HG03159 (cell line): ENCODE measurements at regions not wholly inside any gene's neighbourhood (a gene's known extent, or its start where the extent isn't known, plus 50 kb on each side); places are given as distances from the start of the nearest gene placed in this dataset.

Experiments
- ATAC-seq: cut with Tn5 transposase; IDR thresholded peaks from one replicate; pipeline ENCODE4 v1.9.1; 2021; ENCODE audit warnings: mild to moderate bottlenecking, moderate library complexity; ENCODE audit not compliant: unreplicated experiment

DNA sequence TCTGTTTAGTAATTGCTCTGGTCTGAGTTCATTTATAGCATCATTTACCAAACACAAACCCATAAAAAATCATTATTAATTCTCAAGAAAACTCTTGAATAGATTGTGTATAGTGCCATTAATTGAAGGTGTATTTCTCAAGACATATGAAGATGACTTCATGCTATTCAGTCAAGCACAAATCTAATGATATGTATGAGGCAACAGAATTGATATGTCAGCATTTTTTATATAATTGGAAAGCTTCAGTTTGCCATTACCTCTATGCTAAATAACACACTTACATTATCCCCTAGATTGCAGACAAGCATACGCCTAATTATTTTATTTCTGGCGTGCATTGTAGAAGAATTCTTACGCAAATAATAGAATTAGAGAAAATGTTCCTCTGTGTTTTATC is 461.8 kb downstream of the PDHA2 start:
- no peak for ATAC-seq

DNA sequence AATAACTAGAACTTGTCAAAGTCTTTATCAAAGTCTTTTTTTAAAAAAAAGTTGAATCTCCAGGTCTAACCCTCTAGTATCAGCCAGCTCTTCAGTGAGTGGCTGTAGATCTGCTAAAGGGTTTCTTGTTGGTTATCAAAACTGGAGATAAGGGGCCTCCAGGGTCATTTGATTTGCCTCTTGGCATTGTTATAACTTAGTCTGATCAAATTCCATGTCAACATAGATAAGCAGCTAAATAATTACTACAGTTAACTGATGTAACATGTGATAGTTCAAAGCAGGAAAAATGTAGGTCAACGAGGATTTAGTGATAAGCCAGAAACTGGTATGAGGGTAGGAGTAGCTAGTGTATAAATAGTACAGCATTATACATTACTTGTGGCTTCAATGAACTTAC is 465.1 kb downstream of the PDHA2 start:
- ATAC-seq: no peak

DNA sequence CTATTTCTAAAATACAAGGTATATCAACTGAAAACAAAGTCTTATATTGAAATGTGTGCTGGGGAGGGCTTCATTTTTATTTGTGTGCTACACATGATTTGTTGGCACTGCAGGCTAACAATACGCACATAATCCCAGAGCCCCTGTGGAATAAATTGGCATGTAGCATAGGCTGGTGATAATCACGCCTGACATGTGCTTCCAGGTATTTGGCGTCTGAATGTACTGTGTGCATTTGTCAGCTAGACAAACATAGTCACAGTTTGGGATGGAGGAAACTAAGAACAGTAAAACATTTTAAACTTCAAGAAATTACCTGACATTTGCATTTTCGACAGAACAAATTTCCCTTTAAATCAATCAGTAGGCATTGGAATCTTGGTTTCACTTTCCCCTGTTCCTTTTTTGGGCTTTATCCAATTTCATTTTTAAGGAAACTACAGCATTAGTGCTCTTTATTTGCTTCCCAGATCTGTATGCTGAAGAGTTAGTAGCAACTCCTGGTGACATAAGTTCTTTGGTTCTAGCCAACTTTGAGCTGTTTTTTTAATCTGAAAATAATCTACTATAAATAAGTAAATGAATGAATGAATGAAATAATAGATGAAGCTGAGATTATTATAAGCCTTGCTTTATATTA is 472.3 kb downstream of the PDHA2 start:
- no peak for ATAC-seq

DNA sequence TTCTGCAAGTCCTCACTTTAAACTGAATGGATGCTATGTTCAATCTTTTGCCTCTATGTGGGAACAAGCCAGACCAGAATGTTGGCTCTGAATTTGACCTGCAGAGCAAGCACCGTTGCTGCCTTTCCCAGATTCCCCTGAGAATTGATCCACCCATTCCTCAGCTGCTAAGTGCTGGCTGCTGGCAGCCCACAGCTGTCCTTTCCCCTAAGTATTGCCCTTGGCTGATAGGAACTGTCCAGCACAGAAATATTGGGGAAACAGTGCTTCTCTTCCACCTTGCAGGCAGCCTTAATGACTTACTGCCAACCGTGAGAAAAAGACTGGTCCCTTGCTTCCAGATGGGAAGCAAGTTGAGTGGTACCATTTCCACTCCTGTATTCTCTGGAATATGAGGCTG is 475.9 kb downstream of the PDHA2 start:
- ATAC-seq: no peak

DNA sequence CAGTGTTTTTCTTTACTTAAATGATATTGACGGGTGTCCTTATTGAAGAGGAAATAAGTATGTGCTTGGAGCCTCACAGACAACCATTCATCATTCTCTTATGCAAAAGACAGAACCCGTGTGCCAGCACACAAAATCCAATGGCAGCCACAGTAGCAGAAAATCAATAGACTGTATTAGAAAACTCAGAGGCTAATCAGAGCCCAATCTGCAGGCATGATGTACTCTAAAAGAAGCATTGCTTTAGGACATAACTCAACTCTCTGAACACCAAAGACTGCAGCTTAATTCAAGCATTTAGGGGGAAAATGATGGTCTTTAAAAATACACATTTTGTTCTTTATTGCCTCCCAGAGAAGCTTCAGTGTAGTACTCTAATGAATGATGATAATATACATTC is 476.9 kb downstream of the PDHA2 start:
- ATAC-seq: no peak

DNA sequence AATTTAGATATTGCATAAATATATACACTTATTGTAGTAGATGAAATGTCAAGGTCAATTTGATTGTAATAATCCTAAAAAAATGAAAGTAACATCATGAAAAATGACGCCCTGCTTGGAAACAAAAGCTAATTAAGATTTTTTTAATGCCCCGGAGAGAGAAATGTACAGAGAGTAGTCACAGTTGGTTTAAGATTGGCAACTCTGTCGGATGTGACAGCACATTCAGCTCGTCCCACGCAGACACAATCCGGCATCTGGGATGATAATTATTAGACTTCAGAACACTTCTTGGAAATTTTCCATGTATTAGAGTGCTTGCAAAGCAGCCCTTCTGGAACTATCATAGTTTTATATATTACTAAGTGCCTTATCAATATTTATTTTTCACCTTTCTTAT is 478.0 kb downstream of the PDHA2 start:
- no peak for ATAC-seq

DNA sequence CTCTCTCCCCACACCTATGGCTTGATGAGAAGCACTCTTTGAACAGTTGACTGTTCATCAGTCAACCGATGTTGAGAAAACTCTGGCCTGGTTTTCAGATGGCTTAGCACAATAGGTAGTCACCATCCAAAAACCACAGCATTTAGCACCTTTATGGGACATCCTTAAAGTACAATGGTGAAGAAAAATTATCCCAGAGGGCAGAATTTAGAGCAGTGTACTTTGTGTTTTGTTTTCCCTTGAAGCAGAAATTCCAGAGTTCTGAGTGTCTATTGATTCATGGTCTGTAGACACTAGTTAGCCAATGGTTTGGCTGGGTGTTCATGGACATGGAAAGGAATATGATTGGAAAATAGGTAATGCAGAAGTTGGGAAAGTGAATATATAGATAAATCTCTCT is 487.0 kb downstream of the PDHA2 start:
- no peak for ATAC-seq

DNA sequence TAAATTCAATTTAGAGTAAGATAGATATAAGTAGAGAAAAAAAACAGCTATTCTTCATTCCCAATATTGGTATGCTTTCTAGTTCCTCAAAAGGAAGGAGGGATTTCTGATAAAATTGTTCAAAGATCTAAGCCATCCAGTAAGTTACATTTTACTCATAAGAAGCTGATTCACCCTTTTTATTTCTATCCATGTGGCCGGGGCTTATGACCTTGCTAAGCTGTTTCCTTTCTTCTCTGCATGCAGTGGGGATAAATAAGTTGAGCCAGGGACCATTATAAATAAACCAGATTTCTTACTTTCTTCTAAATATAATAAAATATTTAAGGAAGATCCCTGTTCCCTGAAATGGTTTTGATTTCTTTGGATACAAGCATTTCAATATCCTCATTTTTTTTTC is 502.3 kb downstream of the PDHA2 start:
- no peak for ATAC-seq

DNA sequence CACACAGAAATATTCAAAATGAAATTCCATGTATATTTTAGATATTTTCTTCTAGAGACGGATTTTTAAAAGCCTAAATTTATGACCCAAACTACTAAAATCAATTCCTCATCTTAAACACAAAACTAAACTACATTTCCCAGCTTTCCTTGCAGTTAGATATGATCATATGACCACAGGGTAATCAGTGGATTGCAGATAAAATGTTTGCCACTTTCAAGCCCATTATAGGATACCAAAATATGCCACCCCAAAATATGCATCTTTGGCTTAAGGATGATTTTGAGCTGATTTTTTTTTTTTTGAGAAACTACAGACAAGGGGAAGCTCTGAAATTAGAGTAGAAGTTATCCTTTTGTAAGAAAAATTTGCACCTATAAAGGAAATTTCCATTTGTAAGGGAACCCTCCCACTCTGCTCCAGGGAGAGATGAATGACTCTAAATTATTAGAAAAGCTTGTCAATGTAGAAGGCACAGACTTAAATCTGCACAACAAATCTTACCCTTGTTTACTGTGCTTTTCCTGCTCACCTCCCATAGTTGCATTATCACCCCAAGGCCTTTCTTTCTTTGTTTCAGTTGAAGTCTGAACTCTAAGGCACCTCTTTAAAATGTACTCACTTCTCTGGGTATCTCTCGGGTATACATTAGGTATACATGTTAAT is 503.0 kb downstream of the PDHA2 start:
- no peak for ATAC-seq

DNA sequence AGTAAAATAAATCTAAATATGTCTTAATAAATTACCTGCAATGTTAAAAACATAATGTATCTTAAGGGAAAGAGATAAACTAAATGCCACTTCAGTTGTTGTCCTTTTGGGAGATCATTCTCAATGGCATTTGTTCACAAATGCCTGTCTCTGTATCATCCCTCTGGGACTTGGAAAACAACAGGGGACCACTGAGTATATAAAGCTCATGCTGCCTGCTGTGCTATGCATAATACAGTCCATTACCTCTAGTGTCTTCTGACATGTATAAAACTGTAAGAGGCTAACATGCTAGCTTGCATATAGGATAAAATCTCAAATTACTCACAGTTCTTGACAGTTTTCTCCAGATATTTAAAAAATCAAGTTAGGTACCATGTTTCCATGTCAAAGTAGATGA is 503.9 kb downstream of the PDHA2 start:
- ATAC-seq: no peak

DNA sequence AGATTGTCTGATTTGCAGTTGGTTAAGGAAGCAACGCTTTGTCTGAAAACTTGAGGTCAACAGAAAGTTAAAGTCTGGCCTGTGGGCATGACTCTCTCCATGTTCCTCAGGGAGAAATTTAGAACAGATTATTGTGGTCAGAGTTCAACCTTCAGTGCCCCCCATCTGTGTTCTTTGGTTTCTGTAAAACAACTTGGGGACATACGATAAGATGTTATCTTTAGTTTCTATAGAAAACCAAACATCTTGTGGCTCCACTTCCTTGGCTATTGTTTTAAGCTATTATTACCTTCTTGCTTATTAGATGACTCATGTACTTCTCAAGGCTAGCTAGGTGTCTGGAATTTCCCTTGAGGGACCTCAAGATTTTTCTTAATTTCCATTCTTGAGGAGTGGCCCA is 507.7 kb downstream of the PDHA2 start:
- ATAC-seq: no peak

DNA sequence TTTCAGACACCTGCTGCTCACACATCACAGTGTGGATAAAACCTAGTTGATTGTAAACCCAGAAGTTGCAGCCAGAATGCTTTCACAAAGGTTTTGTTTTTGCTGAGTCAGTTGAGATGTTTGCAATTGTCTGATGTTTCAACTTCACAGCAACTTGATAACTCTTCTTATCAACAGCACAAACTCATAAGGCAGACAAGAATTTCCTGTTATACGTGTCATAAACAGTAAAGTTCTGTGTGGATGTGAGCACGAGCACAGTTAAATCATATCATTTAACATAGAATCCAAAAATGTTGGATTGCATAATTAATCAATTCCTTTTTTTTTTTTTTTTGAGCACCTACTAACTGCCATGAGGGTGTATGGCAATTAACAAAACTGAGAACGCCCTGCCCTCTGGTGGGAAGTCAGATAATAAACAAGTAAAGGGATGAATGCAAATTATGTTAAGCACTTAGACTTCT is 512.2 kb downstream of the PDHA2 start:
- no peak for ATAC-seq

DNA sequence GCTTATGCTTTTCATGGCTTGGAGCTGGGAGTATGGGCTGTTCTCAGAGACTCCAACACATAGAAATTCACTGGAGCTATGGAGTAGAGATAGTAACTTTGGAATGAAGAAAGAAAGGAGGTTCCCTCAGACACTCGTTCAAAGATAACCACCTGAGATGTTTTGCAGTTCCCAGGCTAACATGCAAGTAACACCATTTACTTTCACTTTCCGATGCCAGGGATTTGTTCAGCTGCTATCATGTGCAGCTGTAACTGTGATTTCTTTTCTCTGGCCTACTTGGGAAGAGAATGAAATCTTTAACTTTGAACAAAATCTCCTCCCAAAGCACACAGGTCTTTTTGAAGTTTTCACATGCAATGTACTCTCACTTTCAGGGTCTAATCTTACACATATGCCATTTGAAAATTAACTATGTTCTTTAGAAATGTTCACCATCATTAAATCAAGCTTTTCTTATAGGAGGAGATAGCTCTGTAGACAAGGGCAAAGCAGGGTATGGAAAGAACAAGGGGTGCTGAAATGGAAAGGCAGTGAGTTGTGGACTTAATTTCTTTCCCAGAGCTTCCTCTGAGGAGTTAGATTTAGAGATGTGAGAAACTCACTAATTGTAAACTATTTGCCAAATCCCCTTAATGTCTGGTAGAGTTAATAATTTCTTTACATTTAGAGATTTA is 514.3 kb downstream of the PDHA2 start:
- no peak for ATAC-seq

DNA sequence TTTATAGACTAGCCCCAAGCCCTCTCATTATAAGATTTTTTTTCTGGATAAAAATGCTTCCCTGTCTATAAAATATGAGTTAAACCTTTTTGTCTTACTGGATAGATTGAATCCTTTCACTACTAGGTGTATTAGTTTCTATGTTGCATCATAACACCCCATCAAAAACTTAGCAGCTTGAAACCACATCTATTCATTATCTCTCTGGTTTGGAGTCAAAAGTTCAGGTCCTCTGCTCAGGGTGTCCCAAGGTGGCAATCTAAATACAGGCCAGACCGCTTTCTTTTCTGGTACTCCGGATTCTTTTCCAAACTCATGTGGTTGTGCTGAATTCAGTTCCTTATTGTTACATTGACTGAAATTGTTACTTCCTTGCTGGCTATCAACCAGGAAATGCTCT is 515.5 kb downstream of the PDHA2 start:
- no peak for ATAC-seq

DNA sequence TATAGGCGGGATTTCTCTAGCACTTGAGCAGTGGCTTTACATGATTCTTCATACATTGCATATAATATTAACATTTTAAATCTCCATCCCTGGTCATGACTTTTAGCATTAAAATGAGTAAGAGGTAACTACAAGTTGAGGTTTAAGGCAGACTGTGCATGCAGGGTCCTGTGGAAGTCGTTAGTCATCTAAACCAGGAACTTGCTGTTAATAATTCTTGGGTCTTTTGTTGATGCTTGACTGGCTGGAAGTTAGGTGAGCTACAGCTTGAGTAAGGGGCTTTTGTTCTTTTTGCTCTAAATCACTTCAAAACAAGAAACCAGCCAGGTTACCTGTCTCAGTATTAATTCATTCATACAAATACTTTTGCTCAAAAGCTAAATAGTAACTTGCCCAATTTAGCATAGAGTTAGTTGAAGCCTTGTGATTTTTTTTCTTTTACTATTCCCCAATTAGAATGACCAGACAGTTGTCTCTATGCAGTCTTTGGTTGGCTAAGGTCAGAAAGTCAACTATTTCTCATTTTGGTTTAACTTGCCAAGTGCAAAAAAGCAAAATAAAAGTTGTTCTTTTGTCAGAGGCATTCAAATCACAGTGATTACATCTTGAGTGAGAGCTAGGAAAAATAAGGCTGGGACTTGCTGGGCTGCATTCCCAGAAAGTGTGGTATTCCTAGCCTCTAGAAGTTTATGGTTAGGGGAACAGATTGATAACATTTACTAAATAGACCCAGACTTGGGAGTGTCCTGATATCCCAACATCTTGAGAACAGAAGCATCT is 516.9 kb downstream of the PDHA2 start:
- ATAC-seq: no peak

DNA sequence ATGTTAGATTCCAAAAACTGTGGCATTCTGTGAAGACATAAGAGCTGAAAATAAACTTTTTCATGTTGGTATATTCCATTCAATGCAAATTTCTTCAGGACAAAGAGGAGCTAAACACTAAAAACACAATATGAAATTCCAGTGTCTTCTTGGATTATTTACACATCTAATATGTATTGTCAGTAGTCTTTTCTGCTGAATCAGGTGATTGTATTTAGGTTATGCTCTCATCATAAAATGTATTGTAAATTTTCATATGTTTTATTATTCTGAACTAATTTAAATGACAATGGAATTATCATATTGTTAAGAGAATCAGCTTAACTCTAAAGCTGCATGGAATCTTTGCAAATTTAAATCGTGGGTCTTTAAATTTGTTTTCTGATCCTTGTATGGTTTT is 526.7 kb downstream of the PDHA2 start:
- ATAC-seq: no peak

DNA sequence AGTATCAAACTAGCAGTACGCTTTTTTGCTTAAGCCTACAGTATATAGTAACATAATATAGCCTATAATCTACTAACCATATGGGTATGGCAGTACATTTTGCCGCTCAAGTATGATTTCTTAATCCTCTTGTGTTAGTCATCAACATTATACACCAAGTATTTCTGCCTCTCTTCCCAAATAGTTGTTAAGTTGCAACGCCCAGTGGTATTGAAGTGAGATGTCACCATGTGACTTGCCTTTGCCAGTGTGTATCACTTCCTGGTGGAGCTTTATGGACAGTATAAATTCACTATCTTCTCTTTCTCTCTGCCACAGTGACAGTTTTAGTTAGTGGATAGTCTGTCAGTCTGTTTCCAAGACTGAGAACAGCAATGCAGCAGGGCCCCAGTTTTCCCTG is 535.5 kb downstream of the PDHA2 start:
- no peak for ATAC-seq

DNA sequence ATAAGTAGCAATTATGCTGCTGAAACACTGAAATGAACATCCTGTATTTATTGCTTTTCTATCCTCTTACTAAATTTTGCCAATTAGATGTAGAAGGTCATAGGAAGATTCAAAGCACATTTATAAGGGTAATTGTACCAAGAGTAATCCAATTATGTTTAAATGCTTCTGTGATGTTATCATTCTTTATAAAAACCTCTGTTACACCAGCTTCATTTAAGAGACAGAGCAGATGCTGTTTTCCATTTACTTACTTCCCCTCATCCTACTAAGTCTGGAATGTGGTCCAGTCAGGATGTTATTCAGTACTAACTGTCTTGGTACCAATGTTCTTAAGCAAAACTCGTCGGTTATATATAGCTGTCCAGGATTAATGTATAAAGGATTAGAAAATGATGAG is 539.6 kb downstream of the PDHA2 start:
- no peak for ATAC-seq

DNA sequence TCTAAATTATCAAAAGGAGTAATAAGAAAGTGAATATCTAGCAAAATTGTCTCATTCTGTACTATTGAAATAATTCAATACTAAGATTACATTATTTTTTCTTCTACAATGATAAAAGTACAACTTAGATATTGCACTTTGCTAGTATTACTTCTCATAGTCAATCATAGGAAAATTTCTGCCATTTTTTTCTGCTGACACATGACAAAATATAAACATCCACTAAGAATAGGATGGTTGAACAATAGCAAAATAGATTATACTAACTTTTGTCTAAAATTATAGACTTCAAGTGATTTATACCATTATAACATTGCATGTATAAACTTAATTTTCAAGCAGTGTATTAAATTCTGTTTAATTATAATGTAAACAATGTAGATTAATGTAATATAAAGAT is 540.2 kb downstream of the PDHA2 start:
- ATAC-seq: no peak

DNA sequence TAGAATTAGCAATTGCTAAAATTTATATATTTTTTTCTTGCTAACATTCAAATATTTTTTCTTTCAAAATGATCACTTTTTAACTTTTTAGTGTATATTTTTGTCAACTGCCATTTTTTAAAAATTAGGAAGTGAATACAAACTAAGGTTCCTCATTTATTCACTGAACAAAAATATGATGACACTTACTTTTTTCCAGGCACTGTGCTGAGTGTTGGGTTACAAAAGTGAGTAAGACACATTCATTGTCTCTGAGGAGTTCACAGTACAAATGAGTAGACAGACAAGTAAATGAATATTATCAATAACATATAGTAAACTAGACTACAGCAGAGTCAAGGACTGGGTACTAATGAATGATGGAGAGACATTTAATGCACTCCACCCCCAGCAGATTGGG is 543.5 kb downstream of the PDHA2 start:
- no peak for ATAC-seq

DNA sequence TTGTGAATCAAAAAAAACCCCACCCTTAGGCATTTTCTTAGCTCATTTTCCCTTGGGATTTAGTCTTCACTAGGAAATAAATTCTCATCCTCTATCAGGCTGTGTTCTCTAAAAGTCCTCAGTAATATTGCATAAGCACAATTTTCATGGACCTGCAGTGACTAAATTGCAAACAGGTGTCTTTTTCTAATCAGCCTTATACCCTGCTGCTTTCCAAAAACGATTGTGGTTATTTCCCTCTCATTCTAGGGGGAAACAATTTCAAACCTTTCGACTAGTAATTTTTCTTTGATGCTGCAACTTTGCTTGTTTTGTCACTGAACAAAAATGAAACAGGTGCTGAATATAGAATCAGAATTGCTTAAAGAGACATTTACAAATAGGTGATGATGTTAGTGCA is 549.9 kb downstream of the PDHA2 start:
- no peak for ATAC-seq

DNA sequence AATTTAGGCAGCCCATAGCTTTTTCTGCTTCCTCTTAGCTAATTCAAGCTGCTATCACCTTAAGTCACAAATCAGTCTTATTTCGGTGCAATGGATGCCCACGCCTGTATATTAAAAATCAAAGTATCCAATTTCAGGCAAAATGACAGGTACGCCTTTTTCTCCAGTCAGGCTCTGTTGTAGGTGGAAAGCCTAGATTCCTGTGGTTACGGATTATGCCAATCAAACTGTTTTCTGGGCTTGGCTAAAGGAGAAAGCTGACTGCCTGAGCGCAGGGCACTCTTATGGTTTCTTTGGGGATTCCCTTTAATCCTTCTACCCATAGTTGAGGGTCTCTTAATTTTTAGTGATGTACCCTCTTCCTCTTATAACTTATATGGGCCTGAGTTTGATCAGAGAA is 550.5 kb downstream of the PDHA2 start:
- no peak for ATAC-seq
